GM12864 (cell line): ENCODE measurements at regions not wholly inside any gene's neighbourhood (a gene's known extent, or its start where the extent isn't known, plus 50 kb on each side); places are given as distances from the start of the nearest gene placed in this dataset.

Experiments
- DNase-seq: peaks from one replicate; pipeline ENCODE4 v3.0.0-alpha.2; 2011; ENCODE audit warnings: low read depth
- H3K4me3 ChIP-seq: 2 replicates; pipeline ENCODE4 v1.5.1; 2011; ENCODE audit warnings: mild to moderate bottlenecking, low read depth, low read length, control low read depth
- CTCF ChIP-seq: IDR thresholded peaks from 2 replicates; pipeline ENCODE4 v1.5.1; 2011; ENCODE audit warnings: low read depth, mild to moderate bottlenecking, moderate library complexity, low read length, control low read depth, inconsistent platforms; ENCODE audit errors: missing control alignments

DNA sequence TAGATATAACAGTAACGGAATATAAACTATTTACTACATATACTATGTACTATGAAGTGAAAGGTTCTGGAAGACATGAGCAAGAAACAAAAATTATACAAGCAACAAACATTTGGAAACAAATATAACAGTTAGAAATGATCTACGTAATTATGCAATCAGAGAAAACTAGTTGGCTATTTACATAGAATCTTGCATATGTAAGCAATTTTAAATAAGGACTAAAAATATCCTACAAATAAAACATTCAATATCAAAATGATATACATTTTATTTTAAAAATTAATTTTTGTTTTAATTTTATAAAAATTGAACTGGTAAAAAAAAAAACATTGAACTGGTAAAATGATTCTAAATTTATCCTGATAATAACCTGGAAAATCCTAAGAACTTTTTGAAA is 642.5 kb upstream of the PCDH10 start:
- no peak for TF ChIP-seq CTCF
- no peak for DNase-seq

DNA sequence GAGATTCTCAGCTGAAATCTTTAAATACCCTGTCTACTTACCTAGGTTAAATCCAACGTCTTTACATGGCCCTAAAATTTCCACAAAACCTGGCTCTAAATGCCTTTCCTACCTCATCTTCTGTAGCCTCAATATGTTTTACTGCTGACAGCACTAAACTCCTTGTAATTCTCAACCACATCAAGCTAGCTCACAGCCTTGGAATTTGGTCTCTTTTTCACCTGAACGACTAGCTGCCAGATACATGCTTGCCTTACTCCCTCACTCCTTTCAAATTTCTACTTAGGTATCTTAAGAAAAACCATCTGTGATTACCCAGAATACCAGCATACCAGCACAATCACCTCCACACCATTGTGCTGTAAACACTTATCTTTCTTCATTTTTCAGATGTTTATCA is 635.6 kb upstream of the PCDH10 start:
- TF ChIP-seq CTCF = no peak
- no peak for DNase-seq
- no peak overlapping the region for H3K4me3 ChIP-seq

More for the DNA sequence above, 642.5 kb upstream of the PCDH10 start:
- no peak overlapping the region for H3K4me3 ChIP-seq

DNA sequence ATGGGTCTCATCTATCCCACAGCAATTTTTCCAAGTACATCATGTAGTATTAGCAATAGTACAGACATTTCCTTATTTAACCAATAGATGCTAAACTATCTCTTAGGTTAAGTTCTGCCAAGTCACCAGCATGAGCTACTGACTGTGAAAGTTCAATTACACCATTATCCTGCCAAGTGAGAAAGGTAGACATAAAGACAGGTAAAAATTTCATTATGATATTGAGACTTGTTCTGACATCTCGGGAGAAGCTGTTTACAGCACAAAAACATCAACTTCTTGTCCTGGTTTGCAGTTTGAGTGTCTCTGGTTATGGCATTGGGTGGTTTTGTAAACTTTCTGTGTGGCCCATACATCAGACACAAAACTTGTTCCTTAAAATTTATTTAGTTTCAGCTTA is 622.4 kb upstream of the PCDH10 start:
- DNase-seq = no peak
- TF ChIP-seq CTCF = no peak
- no peak overlapping the region for H3K4me3 ChIP-seq

GRCh38 chr4:132527817-132528216 is 621.3 kb upstream of the PCDH10 start:
- no peak for DNase-seq
- no peak for TF ChIP-seq CTCF
- no peak overlapping the region for H3K4me3 ChIP-seq

DNA sequence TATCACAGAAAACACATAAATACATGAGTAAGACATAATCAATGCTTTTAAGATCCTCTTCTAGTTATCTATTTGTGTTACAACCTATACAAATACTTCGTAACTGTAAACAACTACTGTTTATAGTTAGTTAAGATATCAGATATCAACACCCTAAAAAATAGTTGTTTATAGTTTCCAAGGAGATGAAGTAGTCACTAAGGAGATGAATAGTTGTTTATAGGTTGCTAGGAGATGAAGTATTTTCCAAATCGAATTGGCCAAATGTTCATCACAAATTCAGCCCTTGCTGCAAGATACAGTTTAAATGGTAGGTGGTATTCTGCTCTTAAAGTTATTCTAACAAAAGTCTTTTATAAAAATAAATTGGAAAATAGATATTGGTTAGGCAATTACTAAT is 618.2 kb upstream of the PCDH10 start:
- no peak for TF ChIP-seq CTCF
- DNase-seq = no peak
- no peak overlapping the region for H3K4me3 ChIP-seq

DNA sequence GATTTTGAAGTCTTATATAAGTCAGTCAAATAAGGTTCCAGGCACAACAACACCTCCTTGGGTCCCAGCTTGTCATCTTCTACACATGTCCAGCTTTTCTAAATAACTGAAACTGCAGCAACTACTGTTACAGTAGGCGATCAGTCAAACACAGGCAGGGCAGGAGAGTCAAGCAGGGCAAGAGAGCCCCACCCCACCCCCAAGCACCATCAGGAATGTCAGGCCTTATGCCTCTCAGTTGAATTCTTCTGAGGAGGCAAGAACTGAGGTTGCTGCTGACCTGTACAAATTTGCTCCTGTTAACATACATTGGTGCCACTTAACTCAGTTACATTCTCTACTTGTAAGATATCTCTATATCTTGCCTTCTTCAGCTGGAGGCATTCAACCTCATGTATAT is 608.8 kb upstream of the PCDH10 start:
- no peak for DNase-seq
- no peak overlapping the region for H3K4me3 ChIP-seq
- no peak for TF ChIP-seq CTCF

GRCh38 chr4:132540797-132541196 is 608.3 kb upstream of the PCDH10 start:
- no peak for DNase-seq
- H3K4me3 ChIP-seq = no peak overlapping the region
- TF ChIP-seq CTCF = no peak
